Mesenchymal stem cell (in vitro differentiated cells and primary cell): ENCODE measurements at regions not wholly inside any gene's neighbourhood (a gene's known extent, or its start where the extent isn't known, plus 50 kb on each side); places are given as distances from the start of the nearest gene placed in this dataset.

Experiments used
- DNase-seq: peaks from one replicate; pipeline ENCODE4 v3.0.0-alpha.2; 2013
- H2AFZ ChIP-seq: one replicate; pipeline ENCODE4 v1.6.1; 2013; ENCODE audit warnings: low read depth, mild to moderate bottlenecking, control low read depth, inconsistent platforms, low read length, moderate library complexity
- H2AK5ac ChIP-seq: 2 replicates; pipeline ENCODE4 v1.6.1; 2013; ENCODE audit warnings: low read length, moderate library complexity, mild to moderate bottlenecking, inconsistent platforms; ENCODE audit not compliant: severe bottlenecking
- H2BK120ac ChIP-seq: one replicate; pipeline ENCODE4 v1.6.1; 2013; ENCODE audit warnings: low read depth, mild to moderate bottlenecking, inconsistent platforms, low read length, moderate library complexity
- H2BK12ac ChIP-seq, 2 experiments: one replicate each; pipeline ENCODE4 v1.6.1; 2013; ENCODE audit warnings: inconsistent platforms in 2 of 2, low read length in 2 of 2, mild to moderate bottlenecking in 2 of 2, moderate library complexity in 2 of 2, control low read depth in 1 of 2
- H2BK15ac ChIP-seq: one replicate; pipeline ENCODE4 v1.6.1; 2013; ENCODE audit warnings: mild to moderate bottlenecking, low read depth, inconsistent platforms; ENCODE audit not compliant: poor library complexity, severe bottlenecking
- H2BK5ac ChIP-seq: 2 replicates; pipeline ENCODE4 v1.6.1; 2013; ENCODE audit warnings: low read depth, mild to moderate bottlenecking, low read length, control low read depth, inconsistent platforms; ENCODE audit not compliant: poor library complexity, severe bottlenecking
- H3K14ac ChIP-seq, 2 experiments: one replicate each; pipeline ENCODE4 v1.6.1; 2013; ENCODE audit warnings: inconsistent platforms in 2 of 2, low read length in 2 of 2, control low read depth in 1 of 2, mild to moderate bottlenecking in 1 of 2, moderate library complexity in 1 of 2
- H3K18ac ChIP-seq, 2 experiments: one replicate each; pipeline ENCODE4 v1.6.1; 2013; ENCODE audit warnings: inconsistent platforms in 2 of 2, low read length in 2 of 2, control low read depth in 1 of 2, low read depth in 1 of 2, mild to moderate bottlenecking in 1 of 2
- H3K23ac ChIP-seq, 2 experiments: one replicate each; pipeline ENCODE4 v1.6.1; 2013; ENCODE audit warnings: inconsistent platforms in 2 of 2, low read length in 2 of 2, mild to moderate bottlenecking in 2 of 2, moderate library complexity in 2 of 2, control low read depth in 1 of 2
- H3K27ac ChIP-seq: 2 replicates; pipeline ENCODE4 v1.5.1; 2013; ENCODE audit warnings: mild to moderate bottlenecking, moderate library complexity, low read length, control low read depth, inconsistent platforms; ENCODE audit not compliant: poor library complexity, severe bottlenecking
- H3K27me3 ChIP-seq, 2 experiments: 2 replicates each; pipeline versions ENCODE4 v1.6.1 to v1.7.0; 2013; ENCODE audit warnings: low read length in 2 of 2, mild to moderate bottlenecking in 2 of 2, moderate library complexity in 2 of 2, control low read depth in 1 of 2, inconsistent platforms in 1 of 2; ENCODE audit not compliant: control insufficient read depth in 1 of 2, insufficient read depth in 1 of 2
- H3K36me3 ChIP-seq, 2 experiments: 2 replicates each; pipeline versions ENCODE4 v1.6.1 to v1.7.0; 2013; ENCODE audit warnings: low read length in 2 of 2, control low read depth in 1 of 2, inconsistent platforms in 1 of 2, low read depth in 1 of 2, mild to moderate bottlenecking in 1 of 2; ENCODE audit not compliant: insufficient read depth in 2 of 2, control insufficient read depth in 1 of 2
- H3K4ac ChIP-seq, 2 experiments: one replicate each; pipeline ENCODE4 v1.6.1; 2013; ENCODE audit warnings: inconsistent platforms in 2 of 2, low read length in 2 of 2, mild to moderate bottlenecking in 2 of 2, moderate library complexity in 2 of 2, control low read depth in 1 of 2, low read depth in 1 of 2
- H3K4me1 ChIP-seq: 2 replicates; pipeline ENCODE4 v1.6.1; 2013; ENCODE audit warnings: low read depth, low read length, control low read depth; ENCODE audit not compliant: control insufficient read depth, insufficient read depth
- H3K4me2 ChIP-seq: 2 replicates; pipeline ENCODE4 v1.6.1; 2013; ENCODE audit warnings: low read length, mild to moderate bottlenecking, inconsistent platforms; ENCODE audit not compliant: poor library complexity, severe bottlenecking
- H3K4me3 ChIP-seq, 2 experiments: 2 replicates each; pipeline versions ENCODE4 v1.5.1 to v1.7.0; 2013; ENCODE audit warnings: low read length in 2 of 2, mild to moderate bottlenecking in 2 of 2, control low read depth in 1 of 2, low read depth in 1 of 2; ENCODE audit not compliant: insufficient read depth in 1 of 2
- H3K79me1 ChIP-seq: replicated peaks from 2 replicates; pipeline ENCODE4 v1.6.1; 2013; ENCODE audit warnings: mild to moderate bottlenecking, control low read depth, low read length, inconsistent platforms; ENCODE audit not compliant: poor library complexity, severe bottlenecking
- H3K9ac ChIP-seq: 2 replicates; pipeline ENCODE4 v1.7.0; 2013; ENCODE audit warnings: mild to moderate bottlenecking, low read length, moderate library complexity
- H3K9me3 ChIP-seq: 2 replicates; pipeline ENCODE4 v1.7.0; 2013; ENCODE audit warnings: mild to moderate bottlenecking, low read length; ENCODE audit not compliant: control insufficient read depth
- H4K8ac ChIP-seq: one replicate; pipeline ENCODE4 v1.6.1; 2013; ENCODE audit warnings: inconsistent platforms, mild to moderate bottlenecking, low read length, moderate library complexity
- H4K91ac ChIP-seq: one replicate; pipeline ENCODE4 v1.6.1; 2013; ENCODE audit warnings: mild to moderate bottlenecking, low read length, inconsistent platforms
- WGBS: methylation state at CpG from one replicate; pipeline ENCODE4 v1.1.7; 2013; ENCODE audit warnings: mixed read lengths; 5-methylcytosine and 5-hydroxymethylcytosine counted together

- H2BK5ac ChIP-seq, result no peak overlapping the region
- no peak overlapping the region for H2AFZ ChIP-seq
- no peak overlapping the region for H3K23ac ChIP-seq
- no peak overlapping the region for H2BK12ac ChIP-seq
- no peak for DNase-seq
- no peak overlapping the region for H3K18ac ChIP-seq
- no peak overlapping the region for H3K4me3 ChIP-seq
- 50% methylated on average over 1 of the region's 2 CpGs for WGBS
- no peak overlapping the region for H2BK120ac ChIP-seq
- no peaks in the 10 kb centered on the region for H3K79me1 ChIP-seq
- no peak overlapping the region for H2BK15ac ChIP-seq
- H2AK5ac ChIP-seq, result no peak overlapping the region
- H3K9ac ChIP-seq, result no peak overlapping the region
- no peak overlapping the region for H3K27ac ChIP-seq
- H3K4ac ChIP-seq, result no peak overlapping the region
- H3K4me1 ChIP-seq, result no peaks in the 10 kb centered on the region
- no peak overlapping the region for H3K14ac ChIP-seq
- H3K36me3 ChIP-seq, result no peaks in the 10 kb centered on the region
- H4K91ac ChIP-seq, result no peak overlapping the region
- H3K9me3 ChIP-seq, result no peaks in the 10 kb centered on the region
- no peaks in the 10 kb centered on the region for H3K27me3 ChIP-seq
- no peak overlapping the region for H4K8ac ChIP-seq
- H3K4me2 ChIP-seq, result no peak overlapping the region
Observed at GRCh38 chr3:168615493-168616020, 519.8 kb upstream of the GOLIM4 start.

GRCh38 chr3:168613151-168613550 lies 517.4 kb upstream of the GOLIM4 start:
- H3K23ac ChIP-seq, result no peak overlapping the region
- H3K9ac ChIP-seq, result no peak overlapping the region
- DNase-seq, result no peak
- H2BK12ac ChIP-seq, result no peak overlapping the region
- no peak overlapping the region for H2AK5ac ChIP-seq
- H3K4me1 ChIP-seq, result no peaks in the 10 kb centered on the region
- no peak overlapping the region for H3K18ac ChIP-seq
- no peak overlapping the region for H3K14ac ChIP-seq
- H2BK5ac ChIP-seq, result no peak overlapping the region
- H3K27me3 ChIP-seq, result no peaks in the 10 kb centered on the region
- no peak overlapping the region for H4K8ac ChIP-seq
- H3K79me1 ChIP-seq, result no peaks in the 10 kb centered on the region
- H2AFZ ChIP-seq, result no peak overlapping the region
- H3K4me3 ChIP-seq, result no peak overlapping the region
- H4K91ac ChIP-seq, result no peak overlapping the region
- H3K27ac ChIP-seq, result no peak overlapping the region
- no peak overlapping the region for H3K4me2 ChIP-seq
- no peak overlapping the region for H2BK120ac ChIP-seq
- no peak overlapping the region for H3K4ac ChIP-seq
- no peaks in the 10 kb centered on the region for H3K36me3 ChIP-seq
- no peaks in the 10 kb centered on the region for H3K9me3 ChIP-seq
- no peak overlapping the region for H2BK15ac ChIP-seq
- 90% methylated on average over 4 of the region's 5 CpGs for WGBS

- Histone ChIP-seq H3K36me3 (no peaks in the 10 kb centered on the region), H3K9ac (no peak overlapping the region), H3K14ac (no peak overlapping the region), H3K9me3 (no peaks in the 10 kb centered on the region), H2AFZ (no peak overlapping the region), H3K18ac (no peak overlapping the region), H4K8ac (no peak overlapping the region), H3K27ac (no peak overlapping the region), H3K23ac (no peak overlapping the region), H2BK120ac (no peak overlapping the region), H2BK15ac (no peak overlapping the region), H3K4ac (no peak overlapping the region), H3K79me1 (no peaks in the 10 kb centered on the region), H2AK5ac (no peak overlapping the region), H3K4me1 (no peaks in the 10 kb centered on the region), H3K4me3 (no peak overlapping the region), H2BK5ac (no peak overlapping the region), H3K27me3 (no peaks in the 10 kb centered on the region), H3K4me2 (no peak overlapping the region), H2BK12ac (no peak overlapping the region), H4K91ac (no peak overlapping the region)
- no peak for DNase-seq
- 82% methylated on average over 5 of the region's 5 CpGs for WGBS
Observed at GRCh38 chr3:168612671-168613070, 516.9 kb upstream of the GOLIM4 start.

GRCh38 chr3:168611826-168612225 lies 516.1 kb upstream of the GOLIM4 start:
- H3K4me3 ChIP-seq, result no peak overlapping the region
- no peak overlapping the region for H2AK5ac ChIP-seq
- no peak overlapping the region for H3K4ac ChIP-seq
- H3K27me3 ChIP-seq, result no peaks in the 10 kb centered on the region
- H2AFZ ChIP-seq, result no peak overlapping the region
- no peak overlapping the region for H4K8ac ChIP-seq
- no peak overlapping the region for H3K9ac ChIP-seq
- H3K27ac ChIP-seq, result no peak overlapping the region
- no peaks in the 10 kb centered on the region for H3K79me1 ChIP-seq
- H2BK15ac ChIP-seq, result no peak overlapping the region
- no peak overlapping the region for H3K4me2 ChIP-seq
- H3K23ac ChIP-seq, result no peak overlapping the region
- H2BK12ac ChIP-seq, result no peak overlapping the region
- WGBS, result no CpG with 5 or more reads among the region's 1 CpG
- no peaks in the 10 kb centered on the region for H3K9me3 ChIP-seq
- H3K4me1 ChIP-seq, result no peaks in the 10 kb centered on the region
- no peak overlapping the region for H4K91ac ChIP-seq
- H2BK120ac ChIP-seq, result no peak overlapping the region
- no peak overlapping the region for H2BK5ac ChIP-seq
- H3K18ac ChIP-seq, result no peak overlapping the region
- DNase-seq, result no peak
- no peak overlapping the region for H3K14ac ChIP-seq
- H3K36me3 ChIP-seq, result no peaks in the 10 kb centered on the region
